GM19239 (cell line): ENCODE measurements at regions not wholly inside any gene's neighbourhood (a gene's known extent, or its start where the extent isn't known, plus 50 kb on each side); places are given as distances from the start of the nearest gene placed in this dataset.
A peak's percentile ranks its signal among the peaks of the same experiment; 100 is the strongest.
"Not testable (repeated sequence)": the region's sequence is repeated elsewhere in the genome, so short reads cannot be mapped to it uniquely, and the experiment has no call there.

Source experiments
- DNase-seq: peaks from one replicate; pipeline ENCODE4 v3.0.0; 2011; ENCODE audit warnings: low spot score; ENCODE audit not compliant: insufficient read length
- FAIRE-seq: peaks from 2 replicates; lab custom pipeline; 2011; peaks lifted over from hg19 to GRCh38; lab: Jason Lieb, UNC

DNA sequence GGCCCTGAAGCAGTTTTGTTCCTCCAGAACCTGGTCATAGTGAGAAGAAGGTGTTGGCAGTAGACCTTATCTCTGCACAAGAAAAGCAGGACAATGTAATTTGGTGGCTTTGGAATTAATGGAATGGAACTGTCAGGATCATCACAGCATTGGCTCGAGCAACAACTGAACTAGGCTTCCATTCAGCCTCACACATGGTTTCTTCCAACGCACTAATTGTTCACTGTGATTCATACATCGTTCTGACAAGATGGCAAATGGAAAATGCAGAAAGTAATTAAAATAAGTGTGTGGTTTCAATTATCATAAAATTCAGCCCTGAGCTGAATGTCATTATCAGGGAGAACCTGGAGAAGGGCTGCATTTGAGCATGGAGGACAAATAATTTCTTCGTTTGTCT is 80.6 kb downstream of the MFSD1 start:
- DNase-seq: no peak
- FAIRE-seq: no peak

DNA sequence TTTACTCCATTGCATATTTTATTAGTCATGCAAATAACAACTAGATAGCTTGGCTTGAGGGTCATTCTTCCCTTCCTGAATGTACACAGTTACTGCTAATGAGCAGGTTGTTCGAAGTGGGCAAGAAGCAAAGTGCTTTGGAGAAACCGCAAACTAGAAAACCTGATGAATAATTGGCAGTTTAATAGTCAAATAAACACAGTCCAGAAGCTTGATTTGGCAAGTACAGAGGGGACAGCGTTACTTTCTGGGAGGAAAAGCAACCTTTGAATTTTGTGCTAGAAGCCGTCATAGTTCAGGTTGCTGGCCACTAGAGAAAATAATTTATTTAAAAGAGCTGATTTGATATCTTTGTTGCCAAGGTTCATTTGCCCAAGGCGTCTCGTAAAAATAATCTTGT is 94.9 kb downstream of the MFSD1 start:
- no peak for DNase-seq
- no peak for FAIRE-seq

DNA sequence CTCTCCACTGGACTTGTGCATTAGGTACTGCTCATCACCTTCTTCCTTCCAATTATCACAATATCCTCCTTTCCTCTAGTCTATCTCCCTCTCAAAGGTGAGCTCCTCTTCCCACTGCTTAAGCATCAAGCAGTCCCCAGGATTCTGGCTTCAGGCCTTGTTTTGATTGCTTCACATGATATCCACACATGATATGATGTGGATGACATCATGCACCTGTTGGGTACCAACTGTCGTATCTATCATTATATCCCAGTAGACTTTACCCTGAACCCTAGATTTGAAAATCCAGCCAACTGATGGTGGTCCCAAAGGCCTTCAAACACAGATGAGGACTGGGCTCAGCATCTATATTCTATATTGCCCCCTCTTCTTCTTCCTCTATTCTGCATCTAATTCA is 104.9 kb downstream of the MFSD1 start:
- DNase-seq (no peak), FAIRE-seq (no peak)

DNA sequence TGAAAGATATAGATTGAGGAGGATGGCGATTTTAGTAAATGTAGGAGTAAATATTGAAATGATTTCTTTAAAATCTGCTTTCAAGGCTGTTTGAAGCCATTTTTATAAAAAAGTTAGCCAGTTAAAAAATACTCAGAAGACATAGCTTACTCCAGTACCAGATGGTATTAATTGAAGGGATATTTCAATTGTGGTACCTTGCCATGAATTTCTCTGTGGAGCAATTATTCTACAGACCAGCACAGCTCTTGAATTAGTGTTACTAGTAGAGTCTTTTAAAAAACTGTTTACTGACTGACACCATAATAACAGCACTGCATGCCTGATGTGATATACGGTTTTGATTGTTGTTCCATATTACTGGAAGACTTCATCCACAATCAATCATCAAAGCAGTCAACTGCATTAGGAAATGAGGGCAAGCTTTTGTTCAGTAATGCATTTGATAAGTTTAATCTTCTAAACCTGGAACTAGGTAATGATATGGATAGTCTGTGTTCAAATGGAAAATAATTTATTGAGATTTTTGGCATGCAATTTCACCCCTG is 106.4 kb downstream of the MFSD1 start:
- DNase-seq (no peak), FAIRE-seq (no peak)

DNA sequence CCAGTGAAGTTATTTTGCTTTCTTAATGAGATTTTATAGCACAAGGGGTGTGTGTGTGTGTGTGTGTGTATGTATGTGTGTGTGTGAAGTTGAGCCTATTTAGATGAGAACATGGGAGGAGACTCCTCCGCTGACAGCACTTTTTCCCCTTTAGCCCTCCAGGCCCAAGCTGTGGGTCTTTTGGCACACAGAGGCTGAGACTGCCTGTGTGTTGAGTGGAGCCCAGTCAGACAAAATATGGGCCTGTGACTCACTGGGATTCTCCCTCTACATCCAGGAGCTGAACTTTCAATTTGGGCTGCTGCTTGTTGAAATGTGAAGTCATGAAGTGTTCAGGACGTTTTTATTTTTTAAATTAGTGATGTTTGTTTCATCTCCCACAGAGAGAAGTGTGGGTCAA is 108.0 kb downstream of the MFSD1 start:
- DNase-seq: no peak
- no peak for FAIRE-seq

DNA sequence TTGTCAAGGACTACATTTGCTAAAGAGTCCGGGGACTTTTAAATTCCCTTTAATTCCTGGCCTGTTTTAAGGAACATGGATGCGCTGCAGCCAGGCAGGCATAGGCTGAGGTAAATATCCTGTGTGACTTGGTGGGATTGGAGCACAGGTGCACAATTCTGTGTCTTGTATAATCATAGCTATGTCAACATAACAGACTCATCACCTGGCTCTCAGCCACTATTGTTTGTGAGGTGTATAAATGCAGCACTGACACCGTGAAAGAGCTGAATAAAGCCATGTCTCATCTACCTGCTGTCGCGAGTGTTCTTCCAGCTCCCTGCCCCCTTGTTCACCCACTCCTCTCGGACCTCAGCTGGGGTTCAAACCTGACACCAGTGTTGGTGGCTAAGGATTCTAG is 109.7 kb downstream of the MFSD1 start:
- no peak for DNase-seq
- no peak for FAIRE-seq

DNA sequence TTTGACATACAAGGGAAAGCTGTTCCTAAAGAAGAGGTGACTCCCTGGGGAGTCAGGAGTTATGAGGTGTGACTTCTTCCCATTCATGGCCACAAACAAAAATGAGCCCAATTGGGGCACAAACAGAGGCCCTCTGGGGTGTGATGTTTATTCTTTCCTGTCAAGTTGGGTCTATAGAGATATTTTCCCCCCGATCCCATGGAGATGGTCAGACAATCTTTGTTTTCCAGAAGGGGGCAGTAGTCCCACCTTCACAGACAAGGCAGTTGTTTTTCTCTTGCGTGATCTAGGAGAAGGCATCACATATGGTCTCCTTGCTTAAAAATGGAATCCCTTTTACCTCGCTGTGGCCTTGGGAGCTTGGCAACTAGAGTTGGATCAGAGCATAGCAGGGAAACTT is 110.3 kb downstream of the MFSD1 start:
- DNase-seq (no peak), FAIRE-seq (no peak)

DNA sequence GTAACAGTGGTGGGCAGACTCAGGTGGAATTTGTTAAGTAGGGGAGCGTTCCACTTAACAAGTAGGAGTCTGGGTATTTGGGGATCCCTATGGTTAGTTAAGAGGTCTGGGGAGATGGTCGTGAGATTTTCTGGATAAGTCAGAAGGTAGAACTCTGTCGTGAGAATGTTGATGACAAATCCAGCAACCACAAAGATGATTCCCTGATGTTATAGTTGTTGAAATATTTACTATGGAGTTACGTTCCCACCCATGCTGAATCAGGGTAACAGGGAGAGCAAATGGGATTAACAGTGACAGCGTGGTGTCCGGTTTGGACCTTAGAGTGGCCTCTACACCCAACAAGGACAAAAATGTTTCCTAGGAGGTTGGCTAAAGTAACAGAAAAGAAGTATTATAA is 110.8 kb downstream of the MFSD1 start:
- no peak for FAIRE-seq
- DNase-seq: no peak

DNA sequence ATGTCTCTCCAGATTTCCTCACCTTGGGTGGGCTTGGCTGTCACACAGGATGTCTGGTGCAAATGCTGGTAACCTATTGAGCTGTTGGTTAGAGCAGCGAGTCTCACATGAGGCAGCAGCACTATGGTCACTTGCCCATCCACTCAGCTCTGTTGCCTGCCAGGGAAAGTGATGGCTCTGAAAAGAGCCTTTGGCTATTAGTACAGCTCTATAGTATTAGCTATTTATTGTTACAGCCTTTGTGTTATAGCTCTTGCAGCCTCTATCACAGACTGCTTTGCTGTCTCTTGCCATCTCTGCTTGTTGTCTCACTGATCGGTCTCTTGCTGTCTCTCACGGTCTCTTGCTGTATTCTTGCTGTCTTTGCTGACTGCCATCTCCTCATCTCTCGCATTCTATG is 114.3 kb downstream of the MFSD1 start:
- FAIRE-seq: no peak
- no peak for DNase-seq

DNA sequence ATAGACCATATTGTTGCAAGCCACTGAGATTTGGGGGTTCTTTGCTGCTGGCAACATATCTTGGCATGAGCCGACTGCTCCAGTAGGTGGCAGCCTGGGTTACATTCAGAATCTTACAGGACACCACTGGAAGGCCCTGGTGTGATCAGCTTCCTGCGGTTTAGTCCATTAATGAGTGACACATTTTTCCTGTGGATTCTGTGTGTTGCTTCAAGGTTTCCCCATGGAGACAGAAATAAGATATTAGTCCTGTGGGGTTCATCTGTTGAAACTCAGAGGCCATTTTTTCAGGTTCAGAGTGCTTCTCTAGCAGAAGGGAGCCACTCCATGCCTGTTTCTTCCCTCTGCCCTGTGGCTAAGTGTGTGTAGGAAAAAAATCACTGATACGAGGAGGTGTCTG is 116.2 kb downstream of the MFSD1 start:
- FAIRE-seq: peak; percentile 72
- DNase-seq: peak; percentile 21

DNA sequence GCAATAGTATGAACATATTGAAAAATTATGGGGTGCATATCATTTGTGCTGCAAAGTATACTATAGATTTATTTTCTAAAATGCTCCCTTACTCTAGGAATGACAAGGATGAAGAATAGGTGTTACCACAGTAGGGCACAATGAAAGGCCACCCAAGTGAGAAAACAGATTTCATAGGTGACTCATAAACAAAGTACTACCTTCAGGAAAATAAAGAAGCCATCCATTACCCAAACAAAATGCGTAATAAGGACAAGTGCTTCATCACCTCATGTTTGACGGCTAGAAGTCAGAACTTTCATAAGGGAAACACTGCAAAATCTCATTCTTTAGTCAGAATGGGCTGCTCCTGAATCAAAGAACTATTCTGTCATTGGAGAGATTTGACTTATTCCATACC is 116.6 kb downstream of the MFSD1 start:
- FAIRE-seq (no peak), DNase-seq (no peak)

DNA sequence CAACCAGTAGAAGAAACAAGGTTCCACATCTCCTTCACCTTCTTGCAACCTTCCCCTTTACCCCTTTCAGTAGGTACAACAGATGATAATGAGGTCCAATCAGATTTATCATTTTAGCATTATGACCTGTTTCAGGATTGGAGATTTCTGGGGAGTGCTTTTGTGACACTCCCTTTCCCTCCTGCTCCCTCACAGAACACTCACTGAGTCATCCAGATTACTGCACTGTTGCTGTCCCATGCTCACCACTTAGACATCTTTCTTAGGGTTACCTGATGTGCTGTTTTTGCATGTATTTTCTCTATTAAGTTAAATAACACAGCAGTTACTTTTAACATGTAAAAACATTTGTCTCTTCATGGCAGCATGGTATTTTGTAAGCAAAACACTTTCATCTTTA is 118.5 kb downstream of the MFSD1 start:
- FAIRE-seq (no peak), DNase-seq (no peak)

DNA sequence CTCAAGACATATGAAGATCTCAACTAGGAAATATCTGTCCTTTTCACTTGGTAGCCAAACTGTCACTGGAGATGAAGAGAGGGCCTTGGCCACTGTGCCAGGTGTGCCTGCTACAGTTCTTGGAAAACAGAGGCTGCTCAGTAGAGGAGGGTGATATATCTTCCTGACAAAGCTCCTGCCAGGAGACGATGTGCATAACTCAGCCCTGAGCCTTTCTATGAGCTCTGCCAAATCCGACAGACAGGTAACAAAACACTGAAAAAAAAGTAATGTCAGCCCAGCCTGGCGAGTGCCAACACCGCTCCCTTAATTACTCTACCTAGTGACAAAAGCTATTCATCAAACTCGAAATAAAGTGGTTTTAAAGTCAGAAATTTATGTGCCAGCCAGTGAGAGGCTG is 123.2 kb downstream of the MFSD1 start:
- FAIRE-seq (no peak), DNase-seq (no peak)

DNA sequence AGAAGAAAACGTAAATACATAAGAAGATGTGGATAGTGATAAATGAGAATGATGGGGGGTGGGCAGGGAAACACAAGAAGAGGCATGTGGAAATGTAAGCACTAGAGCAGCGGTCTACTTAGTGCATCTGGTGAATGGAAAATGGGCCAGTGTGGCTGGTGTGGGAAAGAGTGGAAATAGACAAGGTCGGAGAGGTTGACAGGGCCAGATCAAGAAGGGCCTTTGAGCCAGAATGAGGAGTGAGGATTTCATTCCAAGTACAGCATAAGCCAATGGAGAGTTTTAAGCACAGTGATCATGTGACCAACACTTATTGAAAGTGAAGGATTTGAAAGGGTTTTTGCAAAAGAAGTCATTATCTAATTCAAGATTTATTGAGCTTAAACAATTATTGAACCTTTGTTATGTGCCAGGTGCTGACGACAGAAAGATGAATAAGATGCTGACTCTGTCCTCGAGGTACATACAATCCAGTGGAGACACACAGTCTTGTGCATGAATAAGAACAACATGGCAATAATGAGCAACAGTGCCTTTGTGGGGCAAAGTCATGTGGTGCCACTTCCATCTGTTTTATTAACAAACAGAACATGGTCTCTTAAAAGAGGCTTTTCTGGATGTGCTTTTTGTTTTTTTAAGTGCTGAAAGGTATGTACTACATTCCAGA is 124.1 kb downstream of the MFSD1 start:
- no peak for FAIRE-seq
- no peak for DNase-seq

DNA sequence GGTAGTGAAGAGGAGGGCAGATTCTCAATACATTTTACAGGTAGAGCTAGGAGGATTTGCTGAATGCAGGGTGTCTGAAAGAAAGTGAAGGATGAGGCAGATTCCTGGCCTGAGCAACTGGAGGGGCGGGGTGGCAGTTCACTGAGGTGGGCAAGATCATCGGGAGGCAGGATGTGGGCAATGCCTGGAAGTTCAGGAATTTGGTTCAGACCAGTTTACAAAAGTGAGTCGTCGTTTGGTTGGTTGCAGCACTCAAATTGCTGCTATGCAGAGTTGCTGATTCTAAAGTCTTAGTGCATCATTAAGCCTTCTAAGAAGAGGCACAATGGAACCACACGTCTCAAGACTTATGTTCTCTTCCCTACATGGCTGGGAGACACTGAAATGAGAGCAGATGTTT is 134.0 kb downstream of the MFSD1 start:
- DNase-seq (no peak), FAIRE-seq (no peak)

DNA sequence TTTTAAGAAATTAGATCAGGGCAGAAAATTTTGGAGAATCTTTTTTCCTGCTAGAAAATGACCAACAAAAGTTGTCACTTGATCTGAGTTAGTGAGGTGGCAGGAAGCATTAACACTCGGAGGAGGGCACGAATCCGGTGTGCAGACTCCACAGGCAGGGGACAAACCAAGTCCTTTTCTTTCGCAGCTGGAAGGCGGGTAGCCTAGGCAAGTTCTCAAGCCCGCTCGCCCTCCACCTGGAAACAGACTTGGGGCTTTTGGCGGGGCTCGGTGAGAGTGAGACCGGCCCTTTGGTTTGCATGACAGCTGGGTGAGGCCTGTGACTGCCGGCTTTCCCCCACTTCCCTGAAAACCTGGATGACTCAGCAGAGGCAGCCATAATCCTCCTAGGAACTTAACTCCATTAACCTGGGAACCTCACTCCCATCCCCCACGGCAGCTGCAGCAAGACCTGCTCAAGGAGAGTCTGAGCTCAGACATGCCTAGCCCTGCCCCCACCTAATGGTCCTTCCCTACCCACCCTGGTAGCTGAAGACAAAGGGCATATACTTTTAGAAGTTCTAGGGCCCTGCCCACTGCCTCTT is 134.8 kb downstream of the MFSD1 start:
- FAIRE-seq (no peak), DNase-seq (no peak)

DNA sequence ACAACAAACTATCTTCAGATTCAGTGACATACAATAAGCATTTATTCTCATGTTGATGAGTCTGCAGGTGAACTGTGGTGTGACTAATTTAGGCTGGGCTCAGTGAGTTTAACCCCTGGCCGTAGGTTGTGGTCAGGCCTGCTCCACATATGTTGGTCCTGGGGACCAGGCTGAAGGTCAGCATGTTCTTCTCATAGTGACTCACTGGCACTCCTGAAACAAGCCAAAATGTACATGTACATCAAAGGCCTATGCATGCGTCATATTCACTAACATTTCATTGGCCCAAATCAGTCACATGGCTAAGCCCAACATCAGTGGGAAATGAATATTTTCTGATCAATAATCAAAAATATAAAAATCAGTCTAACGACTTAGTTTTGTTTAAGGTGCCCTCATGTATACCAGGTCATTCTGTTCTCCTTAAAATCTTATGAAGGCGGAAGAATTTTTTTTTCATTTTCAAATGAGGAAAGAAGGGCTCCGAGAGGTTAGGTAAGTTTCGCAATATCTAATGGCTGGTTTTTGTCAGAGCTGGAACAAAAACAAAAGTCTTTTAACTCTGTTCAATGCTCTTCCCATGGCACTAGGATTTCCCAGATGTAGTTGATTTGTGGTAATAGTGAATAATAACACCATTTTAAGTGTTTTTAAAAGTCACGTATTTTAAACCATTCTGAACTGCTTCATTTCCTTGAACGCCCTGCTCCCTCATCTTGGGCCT is 148.5 kb downstream of the MFSD1 start:
- DNase-seq (no peak), FAIRE-seq (no peak)

DNA sequence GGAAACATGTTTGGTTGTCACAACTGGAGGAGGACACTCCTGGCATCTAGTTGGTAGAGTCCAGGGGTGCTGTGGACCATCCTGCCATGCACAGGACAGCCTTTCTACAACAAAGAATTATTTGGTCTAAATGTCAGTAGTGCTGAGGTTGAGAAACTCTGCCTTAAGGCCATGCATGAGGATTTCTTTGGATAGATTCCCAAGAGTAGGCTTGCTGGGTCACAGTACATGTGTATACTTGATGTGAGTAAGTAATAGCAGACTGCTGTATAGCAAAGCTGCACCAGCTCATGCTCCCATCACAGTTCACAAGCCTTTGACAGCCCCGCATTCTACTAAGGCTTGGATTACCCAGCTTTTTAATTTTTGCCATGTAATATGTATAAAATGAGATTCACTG is 151.3 kb downstream of the MFSD1 start:
- DNase-seq: no peak
- FAIRE-seq: no peak

DNA sequence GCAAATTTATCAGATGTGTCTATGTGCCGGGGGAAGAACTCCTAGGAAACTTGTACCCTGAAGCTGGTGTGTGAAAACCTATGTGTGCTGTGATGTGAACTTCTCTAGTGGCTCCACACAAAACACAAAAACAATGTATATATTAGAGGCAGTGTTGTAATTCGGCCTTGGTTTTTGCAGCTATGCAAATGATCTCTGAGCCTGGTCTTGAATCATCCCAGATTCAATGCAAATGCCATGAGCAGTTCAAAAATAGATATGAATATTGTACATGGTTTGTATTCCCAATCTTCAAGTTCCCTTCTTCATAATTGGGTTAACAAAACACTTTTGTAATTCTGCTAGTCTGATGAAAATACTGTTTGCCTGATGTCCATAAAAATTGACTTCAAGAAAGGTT is 152.6 kb downstream of the MFSD1 start:
- FAIRE-seq (no peak), DNase-seq (no peak)

DNA sequence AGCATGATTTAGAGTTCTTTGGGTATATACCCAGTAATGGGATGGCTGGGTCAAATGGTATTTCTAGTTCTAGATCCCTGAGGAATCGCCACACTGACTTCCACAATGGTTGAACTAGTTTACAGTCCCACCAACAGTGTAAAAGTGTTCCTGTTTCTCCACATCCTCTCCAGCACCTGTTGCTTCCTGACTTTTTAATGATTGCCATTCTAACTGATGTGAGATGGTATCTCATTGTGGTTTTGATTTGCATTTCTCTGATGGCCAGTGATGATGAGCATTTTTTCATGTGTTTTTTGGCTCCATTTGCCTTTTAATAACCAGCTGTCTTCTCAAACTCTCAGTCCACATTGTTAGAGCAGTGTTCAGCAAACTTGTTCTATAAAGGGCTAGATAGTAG is 155.9 kb downstream of the MFSD1 start:
- DNase-seq, FAIRE-seq: not testable (repeated sequence)

DNA sequence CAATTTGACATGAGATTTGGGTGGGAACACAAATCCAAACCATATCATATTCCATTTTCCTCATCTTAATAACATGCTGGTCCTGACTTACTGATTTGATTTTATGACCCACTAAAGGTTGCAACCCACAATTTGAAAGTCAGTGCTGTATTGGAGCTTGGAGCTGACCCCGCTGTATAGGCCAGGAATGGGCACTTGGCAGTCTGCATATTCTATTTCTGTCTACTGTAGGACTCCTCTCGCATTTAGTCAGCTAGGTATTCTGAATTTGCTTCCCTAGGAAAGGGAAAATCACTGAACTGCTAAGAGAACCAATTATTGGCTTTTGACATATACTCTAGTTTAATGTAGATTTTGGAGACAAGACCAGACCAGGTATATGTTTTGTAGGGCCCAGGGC is 157.0 kb downstream of the MFSD1 start:
- DNase-seq (no peak), FAIRE-seq (no peak)

DNA sequence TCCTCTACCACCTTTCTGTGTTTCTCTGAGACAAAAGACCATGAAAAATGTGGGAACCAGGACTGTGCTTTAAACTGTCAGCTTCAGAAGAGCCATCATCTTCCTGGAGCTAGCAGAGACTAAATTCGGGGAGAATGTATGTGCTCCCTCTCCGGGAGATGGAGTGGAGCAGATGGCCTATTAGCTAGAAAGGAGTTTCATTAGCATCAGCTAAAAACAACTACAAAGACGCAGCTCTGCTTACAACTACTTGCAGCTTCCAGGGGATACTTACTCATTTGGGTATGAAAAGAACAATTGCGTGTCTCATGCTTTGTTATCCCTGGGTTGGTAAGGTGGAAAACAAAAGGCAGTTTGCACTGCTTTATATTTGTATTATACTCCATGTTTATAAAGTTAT is 159.6 kb downstream of the MFSD1 start:
- FAIRE-seq: no peak
- no peak for DNase-seq
